ENCODE measurements at regions not wholly inside any gene's neighbourhood (a gene's known extent, or its start where the extent isn't known, plus 50 kb on each side); places are given as distances from the start of the nearest gene placed in this dataset.

DNA sequence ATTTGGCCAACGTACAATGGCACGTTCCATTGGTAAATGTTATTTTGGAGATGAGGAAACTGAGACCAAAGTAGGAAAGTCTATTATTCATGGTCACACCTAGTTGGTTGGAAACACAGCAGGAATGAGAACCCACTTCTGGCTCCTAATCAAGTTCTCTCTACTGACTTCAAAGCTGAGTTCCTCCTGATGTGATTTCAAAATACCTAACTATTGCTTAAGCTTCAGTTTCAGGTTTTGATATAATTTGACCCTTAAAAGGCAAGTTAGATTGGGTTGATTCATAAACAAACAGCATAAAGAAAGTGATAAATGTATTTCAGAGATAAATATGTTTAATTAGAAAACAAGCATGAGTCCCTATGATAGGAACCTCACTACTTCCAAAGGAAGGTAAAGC lies 312.5 kb downstream of the PARP8 start:
- TF ChIP-seq, protein P1, sequence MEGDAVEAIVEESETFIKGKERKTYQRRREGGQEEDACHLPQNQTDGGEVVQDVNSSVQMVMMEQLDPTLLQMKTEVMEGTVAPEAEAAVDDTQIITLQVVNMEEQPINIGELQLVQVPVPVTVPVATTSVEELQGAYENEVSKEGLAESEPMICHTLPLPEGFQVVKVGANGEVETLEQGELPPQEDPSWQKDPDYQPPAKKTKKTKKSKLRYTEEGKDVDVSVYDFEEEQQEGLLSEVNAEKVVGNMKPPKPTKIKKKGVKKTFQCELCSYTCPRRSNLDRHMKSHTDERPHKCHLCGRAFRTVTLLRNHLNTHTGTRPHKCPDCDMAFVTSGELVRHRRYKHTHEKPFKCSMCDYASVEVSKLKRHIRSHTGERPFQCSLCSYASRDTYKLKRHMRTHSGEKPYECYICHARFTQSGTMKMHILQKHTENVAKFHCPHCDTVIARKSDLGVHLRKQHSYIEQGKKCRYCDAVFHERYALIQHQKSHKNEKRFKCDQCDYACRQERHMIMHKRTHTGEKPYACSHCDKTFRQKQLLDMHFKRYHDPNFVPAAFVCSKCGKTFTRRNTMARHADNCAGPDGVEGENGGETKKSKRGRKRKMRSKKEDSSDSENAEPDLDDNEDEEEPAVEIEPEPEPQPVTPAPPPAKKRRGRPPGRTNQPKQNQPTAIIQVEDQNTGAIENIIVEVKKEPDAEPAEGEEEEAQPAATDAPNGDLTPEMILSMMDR (IDR thresholded peaks at IDR 0.05), result no peak
- no peak for TF ChIP-seq POLR2A (IDR thresholded peaks at IDR 0.05)
